ENCODE measurements at regions not wholly inside any gene's neighbourhood (a gene's known extent, or its start where the extent isn't known, plus 50 kb on each side); places are given as distances from the start of the nearest gene placed in this dataset.
A peak's percentile ranks its signal among the peaks of the same experiment; 100 is the strongest.

DNA sequence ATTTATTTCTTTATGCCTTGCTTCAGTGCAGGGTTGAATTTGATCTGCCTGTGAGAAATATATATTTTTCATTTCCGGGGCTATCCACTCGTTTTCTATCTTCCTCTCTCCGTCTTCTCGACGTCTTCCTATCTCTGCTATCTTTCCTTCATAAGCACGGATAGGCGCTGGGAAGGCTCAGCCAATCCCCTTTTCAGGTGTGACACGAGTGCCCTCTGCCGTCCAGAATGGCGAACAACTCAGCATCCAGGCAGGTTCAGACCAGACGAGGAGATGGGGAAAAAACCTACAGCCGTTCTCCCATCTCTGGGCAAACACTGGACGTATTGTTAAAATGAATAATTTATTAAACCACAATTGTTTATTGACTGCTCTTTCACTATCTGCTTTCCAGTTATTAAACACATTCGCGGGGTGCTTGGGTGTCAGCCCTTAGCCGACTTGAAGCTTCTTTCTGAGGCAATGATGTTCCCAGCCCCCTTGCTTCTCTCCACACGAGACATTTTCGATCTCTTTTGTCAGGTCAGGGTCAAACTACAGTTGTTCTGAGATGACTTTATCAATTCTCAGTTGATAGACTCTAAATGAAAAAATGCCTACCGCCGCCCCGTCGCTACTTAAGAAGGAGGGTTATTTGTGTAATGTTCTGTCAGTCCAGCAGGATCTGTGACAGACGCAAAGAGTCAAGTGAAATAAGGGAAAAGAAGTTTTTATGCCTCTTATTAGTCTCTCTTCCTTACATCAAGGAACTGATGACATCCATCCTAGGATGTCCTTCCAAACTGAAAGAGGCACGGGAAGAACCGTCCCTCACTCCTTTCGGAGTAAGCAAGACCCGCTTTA, 96.3 kb upstream of the NOCT start:
- DNase-seq, result peak; percentile 22

DNA sequence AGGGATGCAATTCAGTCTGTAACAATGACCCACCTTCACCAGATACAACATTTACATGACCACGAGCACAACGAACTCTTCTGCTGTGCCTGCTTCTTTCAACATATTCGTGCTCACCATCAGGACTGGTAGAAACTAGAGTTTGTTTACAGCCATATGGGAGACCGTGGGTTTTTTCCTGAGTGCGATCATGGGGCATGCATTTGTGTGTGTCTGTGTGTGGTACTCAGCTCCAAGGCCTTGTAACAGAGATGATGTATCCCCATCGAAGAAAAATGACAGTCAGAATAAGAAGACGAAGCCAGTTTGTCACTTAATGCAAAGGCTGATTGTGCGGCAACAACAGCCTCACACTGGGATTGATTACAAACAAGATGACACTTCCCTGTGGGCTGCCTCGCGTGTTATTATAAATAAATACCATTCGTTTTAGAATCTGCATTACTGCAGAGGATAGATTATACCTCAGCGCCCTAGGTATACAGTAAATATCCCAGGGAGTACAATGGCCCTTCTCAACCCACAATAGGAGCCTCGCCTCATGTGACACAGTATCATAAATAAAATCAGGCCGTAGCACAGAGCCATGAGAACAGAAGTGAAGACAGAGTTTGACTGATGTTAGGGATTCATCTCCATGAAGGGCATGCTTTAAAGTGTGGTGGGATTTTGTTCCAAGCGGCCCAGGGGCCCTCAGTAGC, 97.3 kb upstream of the NOCT start:
- no peak for DNase-seq

DNA sequence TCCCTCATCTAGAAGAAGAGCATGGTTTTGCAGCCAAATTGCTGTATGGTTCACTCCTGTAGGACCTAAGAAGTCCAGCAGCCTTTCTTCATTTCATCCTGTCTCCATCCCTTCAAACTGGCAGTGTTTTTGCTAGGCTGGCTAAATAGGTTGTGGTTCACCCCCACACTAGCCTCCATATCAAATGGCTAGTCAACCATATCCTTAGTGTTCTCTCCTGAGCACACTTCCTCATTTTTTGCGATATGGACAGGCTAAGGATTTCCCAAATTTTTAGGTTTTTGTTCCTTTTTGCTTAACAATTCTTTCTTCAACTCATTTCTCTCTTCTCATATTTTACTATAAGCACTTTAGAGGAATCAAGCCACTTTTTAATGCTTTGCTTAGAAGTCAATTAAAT, 98.8 kb upstream of the NOCT start:
- no peak for DNase-seq

DNA sequence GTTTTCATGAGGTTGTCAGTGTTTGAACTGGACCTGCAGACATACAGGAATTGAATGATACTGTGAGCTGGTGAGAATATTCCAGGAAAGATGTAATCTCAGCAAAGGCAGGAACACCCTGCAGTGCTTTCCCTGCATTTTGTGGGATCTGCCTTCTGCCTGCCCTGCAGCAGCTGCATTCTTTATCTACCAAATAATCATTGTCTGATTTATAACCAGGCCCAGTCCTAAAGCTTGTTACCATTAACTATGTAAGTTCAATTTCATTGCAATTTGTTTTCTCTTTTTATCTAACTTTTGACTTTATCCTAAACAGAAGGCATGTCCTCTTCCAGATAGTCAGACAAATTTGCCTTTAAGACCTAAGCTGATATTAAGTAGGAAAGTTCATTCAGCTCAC, 99.8 kb upstream of the NOCT start:
- no peak for DNase-seq

DNA sequence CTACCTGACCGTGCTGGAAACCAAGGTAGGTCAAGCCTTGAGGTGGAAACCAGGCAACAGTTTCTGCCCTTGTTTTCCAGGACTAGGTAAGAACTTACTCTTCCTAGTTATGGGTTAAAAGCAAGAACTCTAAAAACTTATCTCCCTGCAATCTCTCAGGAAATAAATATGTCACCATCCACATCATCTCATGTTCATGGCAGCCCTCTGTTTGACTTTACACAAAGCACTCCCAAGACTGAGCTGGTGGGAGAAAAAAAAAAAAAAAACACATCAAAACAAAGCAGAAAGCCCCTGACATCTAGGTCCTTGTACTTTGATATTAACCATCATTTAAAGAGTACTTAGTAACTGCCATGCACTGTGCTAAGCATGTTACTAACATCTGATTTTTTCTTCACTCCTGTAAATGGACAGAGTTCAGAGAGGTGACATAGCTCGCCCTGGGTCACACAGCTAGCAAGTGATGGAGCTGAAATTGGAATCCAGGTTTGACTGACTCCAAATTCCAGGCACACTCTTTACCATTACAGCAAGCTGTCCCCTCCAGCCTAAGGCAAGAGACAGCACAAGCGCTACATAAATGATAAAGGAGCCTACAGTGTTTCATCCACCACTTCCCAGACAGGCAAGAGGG, 102.8 kb upstream of the NOCT start:
- no peak for DNase-seq

DNA sequence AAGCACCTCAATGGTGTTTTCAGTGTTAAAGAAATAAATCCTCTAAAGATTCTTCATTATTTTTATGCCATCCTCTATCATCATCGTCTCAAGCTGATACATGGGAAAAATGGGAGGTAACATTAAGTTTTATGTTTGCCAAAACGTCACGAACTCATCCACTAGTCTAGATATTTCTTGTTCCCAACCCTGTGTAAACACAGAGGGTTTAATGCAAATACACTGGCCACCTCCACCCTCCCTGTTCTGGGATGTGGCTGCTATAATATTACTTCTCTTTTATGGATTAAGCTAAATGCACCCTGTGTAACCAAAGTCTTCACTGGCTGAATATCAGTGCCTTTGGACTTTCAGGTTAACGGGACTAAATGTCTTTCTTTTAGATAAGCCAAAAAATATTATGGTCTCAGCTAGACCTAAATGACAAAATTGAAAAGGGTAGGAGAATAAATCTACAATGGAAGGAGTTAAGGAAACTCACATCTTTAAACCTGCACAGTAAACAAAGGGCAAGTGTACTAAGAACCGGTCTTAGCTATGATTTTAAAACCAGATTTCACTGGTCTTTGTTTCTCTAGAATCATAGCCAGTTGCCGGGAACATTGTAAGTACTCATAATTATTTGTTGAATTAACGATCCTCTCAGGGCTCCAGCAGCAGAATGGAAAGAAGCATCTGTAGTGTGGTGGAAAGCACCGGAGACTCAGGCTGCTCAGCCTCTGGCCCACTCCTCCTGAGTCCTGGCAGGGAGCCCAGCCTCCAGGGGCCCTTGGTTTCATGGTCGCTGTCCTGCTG, 103.5 kb upstream of the NOCT start:
- peak; percentile 0 for DNase-seq

DNA sequence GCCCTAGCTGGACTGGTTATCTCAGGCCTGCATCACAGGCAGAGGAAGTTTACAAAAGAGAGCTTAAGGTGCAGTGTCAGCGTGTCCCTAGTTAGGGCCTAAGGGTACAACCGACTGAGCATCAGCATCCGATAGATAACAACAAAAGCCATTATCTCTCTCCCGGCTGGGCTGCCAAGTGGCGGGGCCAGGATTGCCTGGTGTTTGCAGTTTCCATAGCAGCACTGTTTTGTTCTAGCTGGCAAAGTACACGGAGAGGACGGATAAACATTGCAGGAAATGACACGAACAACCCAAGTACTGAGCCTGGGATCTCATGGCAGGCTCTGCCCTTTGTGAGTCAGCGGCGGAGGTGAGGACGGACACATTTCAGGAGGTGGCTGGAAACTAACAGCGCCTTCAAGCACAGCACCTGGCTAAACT, 104.7 kb upstream of the NOCT start:
- DNase-seq, result no peak

DNA sequence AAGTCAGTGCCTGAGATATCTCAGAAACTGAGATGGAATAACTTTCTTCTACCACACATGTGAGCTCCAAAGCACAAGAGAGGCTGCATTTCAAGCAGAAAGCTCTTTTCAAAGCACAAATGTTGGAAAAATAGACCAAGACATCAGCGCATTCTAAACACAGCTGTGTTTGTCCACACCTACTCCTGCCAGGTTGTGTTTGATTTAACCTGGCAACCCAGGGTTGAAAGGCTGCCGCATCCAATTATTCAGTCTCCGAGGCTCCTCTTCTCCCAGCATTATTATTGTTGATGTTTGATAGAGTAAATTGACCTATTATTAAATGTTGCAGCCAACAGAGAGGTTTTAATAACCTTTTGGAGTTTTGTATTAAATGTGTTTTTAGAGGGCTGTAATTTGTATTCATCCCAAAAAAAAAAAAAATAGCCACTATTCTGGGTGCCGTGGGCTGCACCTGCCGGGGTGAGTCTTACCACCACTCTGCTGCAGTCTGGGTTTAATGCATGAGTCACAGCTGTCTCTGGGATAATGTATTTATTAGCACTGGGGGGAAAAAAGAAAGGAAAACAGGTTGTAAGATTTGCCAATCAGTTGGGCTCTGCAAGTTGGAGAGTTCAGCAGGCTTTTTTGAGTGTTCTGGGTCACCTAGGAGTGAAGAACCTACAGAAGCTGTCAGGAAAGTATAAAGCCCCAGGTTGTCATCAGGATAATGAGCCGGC, 105.2 kb upstream of the NOCT start:
- DNase-seq, result no peak

DNA sequence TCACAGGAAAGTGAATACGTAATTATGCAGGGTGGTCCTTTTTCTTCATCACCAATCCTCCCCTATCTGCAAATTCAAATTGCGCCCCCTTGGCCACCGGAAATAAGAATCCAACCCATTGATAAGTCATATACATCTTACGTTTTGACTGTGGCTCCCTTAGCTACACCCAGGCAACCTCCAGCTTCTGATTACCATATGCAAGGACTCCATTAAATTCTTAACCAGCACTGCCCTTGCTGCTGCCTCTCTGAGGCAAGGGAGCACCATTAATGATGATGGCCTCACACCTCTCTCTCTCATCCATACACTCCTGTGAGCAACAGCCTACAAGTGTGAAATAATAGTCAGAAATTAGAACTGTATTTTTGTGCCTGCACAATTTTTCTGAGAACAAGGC, 106.0 kb upstream of the NOCT start:
- DNase-seq, result no peak

DNA sequence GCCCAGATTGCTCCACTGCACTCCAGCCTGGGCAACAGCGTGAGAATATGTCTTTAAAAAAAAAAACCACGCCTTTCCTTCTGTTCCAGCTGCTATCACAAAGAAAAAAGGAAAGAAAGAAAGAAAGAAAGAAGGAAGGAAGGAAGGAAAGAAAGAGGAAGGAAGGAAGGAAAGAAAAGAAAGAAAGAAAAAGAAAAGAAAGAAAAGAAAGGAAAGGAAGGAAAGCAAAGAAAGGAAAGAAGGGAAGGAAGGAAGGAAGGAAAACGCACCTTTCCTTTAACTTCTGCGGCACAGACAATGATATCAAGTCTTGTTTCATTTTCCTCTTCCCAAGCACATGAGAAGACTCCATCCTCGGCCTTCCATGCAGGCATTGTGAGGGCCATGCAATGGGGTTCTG, 107.4 kb upstream of the NOCT start:
- DNase-seq, result no peak

DNA sequence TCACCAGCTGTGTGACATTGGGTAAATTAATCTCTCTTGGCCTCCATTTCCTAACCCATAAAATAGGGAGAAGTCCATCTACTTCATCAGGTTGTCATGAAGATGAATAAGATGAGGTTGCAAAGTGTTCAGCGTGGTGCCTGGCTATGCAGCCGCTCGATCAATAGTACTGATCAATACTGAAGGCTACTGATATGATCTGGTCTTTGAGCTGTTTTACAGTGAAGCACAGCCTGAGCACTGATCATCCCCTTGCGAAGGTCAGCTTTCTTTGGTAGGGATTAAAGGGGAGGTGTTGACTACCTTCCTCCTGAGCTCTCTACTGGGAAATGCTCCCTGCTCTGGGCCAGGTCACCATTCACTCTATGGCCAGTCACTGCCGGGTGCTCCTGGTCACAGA, 108.4 kb upstream of the NOCT start:
- DNase-seq, result no peak

DNA sequence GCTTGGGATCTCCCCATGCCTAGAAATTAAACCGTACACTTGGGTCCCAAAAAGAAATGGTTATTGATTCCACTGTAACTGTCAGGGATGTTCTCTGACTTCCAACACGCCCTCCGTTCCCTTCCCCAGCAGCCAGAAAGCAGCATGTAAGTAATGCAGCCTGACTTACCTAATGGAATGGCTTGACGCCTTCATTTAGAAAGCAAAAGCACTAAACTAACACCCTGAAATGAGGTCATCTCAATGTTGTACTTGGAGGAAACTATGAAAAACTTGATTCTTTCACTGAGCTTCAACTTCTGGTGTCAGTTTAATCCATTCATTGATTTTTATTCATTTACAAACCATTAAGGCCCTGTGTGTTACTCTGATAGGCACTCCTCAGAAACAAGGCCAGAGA, 110.8 kb upstream of the NOCT start:
- no peak for DNase-seq

DNA sequence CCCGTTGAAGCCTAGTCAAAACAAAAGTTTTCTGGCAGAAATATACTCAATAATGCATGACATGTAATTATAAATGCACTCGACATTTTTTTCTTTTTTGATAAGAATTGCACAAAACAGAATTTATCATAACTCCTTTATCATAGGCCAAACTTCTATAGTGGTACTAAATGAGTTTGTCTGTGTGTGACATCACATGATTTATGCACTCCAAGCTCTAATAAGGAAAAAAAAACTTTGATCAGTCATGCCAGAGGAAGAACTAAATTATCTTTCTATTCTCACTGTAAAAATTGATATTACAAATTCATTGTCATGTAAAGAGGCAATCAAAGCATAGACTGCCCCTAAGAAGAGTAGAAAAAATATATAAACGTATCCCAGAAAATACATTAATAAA, 112.4 kb upstream of the NOCT start:
- no peak for DNase-seq

DNA sequence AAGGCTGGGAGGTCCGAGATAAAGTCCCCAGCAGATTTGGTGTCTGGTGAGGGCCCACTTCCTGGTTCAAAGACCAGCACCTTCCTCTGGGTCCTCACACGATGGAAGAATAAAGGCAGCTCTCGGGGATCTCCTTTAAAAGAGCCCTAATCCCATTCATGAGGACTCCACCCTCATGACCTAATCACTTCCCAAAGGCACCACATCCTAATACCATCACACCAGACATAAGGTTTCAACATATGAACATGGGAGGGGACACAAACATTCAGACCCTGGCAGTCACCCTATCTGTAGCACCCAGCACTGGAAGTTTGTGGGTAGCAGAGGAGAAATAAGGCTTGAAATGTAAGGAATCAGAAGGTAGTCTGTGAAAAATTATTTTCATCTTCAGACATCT, 112.9 kb upstream of the NOCT start:
- no peak for DNase-seq

DNA sequence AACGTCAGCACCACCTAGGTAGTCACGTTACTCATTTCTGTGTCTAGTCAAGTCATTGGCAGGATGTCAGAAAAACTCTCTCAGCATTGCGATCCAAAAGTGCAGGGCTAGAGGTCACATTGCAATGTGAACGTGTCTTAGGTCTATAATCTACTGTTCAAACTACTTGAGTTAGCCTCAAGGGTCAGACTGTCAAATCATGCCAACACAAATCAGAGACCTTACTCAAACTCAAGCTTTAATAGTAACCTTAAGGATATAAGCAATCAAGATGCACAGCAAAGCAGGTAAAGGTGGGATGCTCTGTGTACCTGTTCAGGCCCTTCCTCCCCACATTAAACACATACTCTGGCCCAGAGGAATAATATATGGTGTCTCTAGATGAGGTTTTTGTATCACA, 114.4 kb upstream of the NOCT start:
- no peak for DNase-seq

DNA sequence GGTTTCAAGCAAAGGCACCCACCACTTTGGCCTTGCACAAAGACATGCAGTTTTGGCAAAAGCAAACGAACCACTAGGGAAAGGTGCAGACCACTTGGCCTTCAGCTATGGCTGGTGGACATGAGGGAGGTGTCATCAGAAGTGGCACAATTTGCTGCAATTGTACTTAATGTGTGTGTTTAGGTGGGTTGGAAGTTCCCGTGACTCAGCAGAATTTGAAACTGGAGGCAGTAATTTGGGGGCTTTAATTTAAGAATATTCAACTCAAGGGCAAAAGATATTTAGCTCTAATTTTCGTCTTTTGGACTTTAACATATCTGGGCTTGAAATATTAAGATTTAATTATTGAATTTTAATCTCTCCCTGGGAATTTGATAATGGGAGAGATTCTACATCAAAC, 115.6 kb upstream of the NOCT start:
- DNase-seq, result no peak

DNA sequence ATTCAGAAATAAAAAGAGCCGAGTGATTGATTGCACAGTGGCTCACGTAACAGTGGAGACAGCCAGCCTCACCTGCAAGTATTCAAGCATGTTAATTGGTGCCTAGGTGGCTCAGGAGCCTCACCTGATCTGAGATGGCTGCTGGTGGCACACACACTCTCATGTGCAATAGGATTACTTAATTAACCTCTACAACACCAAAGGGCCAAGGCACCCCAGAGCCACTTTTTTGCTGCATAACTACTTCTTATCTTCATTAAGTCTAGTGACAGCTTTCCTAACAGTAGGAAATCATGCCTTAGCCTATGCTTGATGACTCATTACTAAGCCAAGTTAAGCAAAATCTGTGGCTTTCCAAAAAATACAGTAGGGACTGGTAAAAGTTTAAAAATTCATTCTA, 117.3 kb upstream of the NOCT start:
- DNase-seq, result no peak

DNA sequence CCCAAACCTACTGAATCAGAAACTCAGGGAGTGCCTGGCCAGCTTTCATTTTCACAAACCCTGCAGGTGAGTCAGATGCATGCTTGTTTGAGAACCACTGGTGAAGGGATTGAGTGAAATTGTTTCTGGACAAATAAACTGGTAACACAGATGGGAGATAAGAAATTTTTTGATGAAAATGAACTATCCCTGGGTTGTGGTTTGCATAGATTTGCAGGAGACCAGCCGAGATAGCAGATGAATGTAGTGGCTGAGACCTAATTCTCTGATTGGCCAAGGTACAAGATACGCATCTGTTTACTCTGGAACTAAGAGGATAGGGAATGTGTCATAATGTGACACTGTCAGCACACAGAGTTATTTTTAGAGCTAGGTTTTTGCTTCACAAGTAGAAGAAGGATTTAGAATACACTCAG, 117.8 kb upstream of the NOCT start:
- no peak for DNase-seq

DNA sequence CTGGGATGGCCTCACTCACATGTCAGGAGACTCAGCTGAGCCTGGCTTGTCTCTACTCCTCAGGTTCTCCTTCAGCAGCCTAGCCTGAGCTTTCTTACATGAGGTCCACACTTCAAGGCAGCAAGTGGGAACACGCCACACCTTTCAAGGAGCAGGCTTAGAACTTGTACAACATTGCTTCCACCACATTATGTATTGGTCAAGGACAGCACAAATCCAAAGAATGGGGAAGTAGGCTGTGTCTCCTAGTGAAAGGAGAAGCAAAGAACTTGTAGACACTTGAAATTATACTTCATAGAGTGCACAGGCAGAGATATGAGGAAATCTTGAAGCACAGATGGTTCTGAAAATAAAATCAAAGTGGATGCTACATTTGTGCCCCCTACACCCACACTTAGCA, 120.9 kb upstream of the NOCT start:
- DNase-seq, result no peak

DNA sequence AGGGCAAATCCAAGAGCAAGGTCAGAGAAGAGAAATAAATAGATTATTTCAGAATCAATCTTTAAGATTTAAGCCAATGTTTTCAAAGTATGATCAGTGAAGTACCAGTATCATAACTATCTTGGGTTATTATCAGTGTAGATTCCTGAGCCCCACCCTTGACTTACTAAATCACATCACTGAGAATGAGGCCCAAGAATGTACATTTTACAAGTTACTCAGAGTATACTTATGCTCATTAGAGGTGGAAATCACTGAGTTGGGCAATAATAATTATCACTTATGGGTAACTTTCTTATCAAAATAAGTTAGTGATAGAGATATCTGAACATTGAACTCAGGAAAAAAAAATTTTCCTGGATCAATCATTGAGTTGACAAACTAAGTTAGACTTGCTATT, 121.6 kb upstream of the NOCT start:
- no peak for DNase-seq

DNA sequence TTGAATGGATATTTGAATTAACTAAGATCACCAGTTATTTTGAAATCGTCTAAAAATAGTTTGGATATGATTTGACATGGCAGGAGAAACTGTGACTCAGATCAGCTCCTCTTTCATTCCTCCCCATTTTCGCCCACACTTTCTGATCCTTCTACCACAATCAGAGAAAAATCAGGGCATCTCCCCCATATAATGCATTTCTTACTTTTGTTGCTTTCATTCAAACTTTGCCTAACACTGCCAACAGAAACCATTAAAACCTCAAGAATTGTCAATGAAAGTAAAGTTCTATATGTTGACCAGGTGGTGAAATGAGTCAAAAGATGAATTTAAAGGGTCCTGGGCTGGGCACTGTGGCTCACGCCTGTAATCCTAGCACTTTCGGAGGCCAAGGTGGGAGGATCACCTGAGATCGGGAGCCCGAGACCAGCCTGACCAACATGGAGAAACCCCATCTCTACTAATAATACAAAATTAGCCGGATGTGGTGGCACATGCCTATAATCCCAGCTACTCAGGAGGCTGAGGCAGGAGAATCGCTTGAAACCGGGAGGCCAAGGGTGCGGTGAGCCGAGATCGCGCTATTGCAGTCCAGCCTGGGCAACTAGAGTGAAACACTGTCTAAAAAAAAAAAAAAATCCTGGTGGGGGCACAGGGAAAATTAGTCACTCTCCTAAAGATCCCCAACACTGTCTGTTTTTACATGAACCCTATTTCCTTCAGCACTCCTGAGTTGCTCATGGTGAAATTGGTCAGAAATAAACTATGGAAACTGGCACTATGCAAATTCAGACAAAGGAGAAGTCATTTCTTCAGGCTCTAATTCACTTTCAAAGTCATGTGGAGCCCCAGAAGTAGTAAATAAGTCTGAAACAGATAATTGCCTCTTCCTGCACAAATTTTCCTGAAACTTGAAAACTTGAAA, 122.8 kb upstream of the NOCT start:
- DNase-seq, result no peak

DNA sequence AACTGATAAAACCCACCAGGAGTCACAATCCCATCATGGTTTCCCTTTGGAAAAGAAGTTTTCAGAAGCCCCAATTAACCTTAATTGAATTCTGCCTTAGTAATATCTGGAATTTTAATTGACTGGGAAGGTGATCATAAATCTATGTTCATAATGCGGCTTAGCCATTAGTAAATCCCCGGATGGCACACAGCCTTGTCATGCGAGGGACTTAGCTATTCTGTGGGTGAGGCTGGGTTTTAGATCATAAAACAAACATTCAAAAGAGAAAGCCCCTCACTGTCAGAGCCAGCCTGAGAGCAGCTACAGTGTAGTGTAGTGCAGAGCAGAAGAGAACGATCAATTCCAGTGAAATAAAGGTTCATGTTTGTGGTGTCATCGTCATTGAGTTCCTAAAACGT, 124.0 kb upstream of the NOCT start:
- no peak for DNase-seq

All from DMS 273 treated with DMSO at 0.1 percent for 48 hours (cell line).